Coronary artery (tissue), 2 donors: ENCODE measurements at regions not wholly inside any gene's neighbourhood (a gene's known extent, or its start where the extent isn't known, plus 50 kb on each side); places are given as distances from the start of the nearest gene placed in this dataset.

ENCODE experiments used
- DNase-seq: peaks from one replicate; pipeline ENCODE4 v3.0.0-alpha.2; 2017; ENCODE audit warnings: low spot score
- H3K27ac ChIP-seq, 2 donors: fragments of 200-600 bp; sonication (generic); one replicate each; pipeline ENCODE4 v1.5.1; 2016 to 2019
- H3K4me3 ChIP-seq: fragments of 200-600 bp; sonication (generic); 2 replicates; pipeline ENCODE4 v1.5.1; 2016; ENCODE audit warnings: mild to moderate bottlenecking, moderate library complexity
- TF ChIP-seq, protein P1 (sequence below): fragments of 200-600 bp; sonication (generic); IDR thresholded peaks from one replicate; pipeline ENCODE4 v1.5.1; 2019; ENCODE audit warnings: antibody characterized with exemption

DNA sequence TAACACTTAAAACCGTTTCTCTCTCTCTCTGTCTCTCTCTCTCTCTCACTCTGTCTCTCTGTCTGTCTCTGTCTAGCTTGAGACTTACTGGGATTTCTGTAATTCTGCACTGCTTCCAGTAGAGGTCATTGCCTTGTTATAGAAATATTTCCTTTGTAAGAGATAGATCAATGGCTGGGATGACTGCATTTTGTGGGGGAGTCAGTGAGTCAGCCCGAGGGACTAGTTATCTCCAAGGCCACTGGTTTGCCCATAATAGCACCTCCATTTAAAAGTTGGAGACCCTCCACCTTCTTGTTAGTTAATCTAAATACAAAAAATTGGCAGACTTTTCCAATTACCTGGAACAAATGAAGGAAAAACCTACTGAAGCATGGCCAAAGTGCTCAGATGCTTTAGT is 547.2 kb downstream of the LRRC70 start:
- TF ChIP-seq, protein P1, sequence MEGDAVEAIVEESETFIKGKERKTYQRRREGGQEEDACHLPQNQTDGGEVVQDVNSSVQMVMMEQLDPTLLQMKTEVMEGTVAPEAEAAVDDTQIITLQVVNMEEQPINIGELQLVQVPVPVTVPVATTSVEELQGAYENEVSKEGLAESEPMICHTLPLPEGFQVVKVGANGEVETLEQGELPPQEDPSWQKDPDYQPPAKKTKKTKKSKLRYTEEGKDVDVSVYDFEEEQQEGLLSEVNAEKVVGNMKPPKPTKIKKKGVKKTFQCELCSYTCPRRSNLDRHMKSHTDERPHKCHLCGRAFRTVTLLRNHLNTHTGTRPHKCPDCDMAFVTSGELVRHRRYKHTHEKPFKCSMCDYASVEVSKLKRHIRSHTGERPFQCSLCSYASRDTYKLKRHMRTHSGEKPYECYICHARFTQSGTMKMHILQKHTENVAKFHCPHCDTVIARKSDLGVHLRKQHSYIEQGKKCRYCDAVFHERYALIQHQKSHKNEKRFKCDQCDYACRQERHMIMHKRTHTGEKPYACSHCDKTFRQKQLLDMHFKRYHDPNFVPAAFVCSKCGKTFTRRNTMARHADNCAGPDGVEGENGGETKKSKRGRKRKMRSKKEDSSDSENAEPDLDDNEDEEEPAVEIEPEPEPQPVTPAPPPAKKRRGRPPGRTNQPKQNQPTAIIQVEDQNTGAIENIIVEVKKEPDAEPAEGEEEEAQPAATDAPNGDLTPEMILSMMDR = no peak
- DNase-seq = no peak
- H3K4me3 ChIP-seq = no peak overlapping the region
- H3K27ac ChIP-seq = no peak overlapping the region

DNA sequence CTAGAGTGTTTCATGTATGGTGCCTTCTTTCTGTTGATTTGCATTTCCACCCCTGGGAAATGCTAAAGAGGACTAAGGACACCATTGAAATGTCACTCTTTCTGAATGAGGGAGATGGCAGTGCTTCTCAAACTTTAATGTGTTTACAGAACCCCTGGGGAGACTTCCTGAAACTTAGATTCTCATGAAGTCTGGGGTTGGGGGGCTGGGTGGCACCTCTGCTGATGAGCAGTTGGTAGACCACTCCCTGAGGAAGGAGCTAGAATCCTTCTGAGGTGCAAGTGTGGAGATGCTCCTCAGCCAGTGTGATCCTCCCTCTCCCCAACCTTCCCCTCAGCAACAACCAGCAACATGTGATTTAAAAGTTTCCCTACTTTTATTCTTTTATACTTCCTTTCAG is 546.8 kb downstream of the LRRC70 start:
- no peak for DNase-seq
- no peak overlapping the region for H3K27ac ChIP-seq
- TF ChIP-seq, protein P1 = no peak

GRCh38 chr5:63124266-63124665 is 545.6 kb downstream of the LRRC70 start:
- DNase-seq = no peak
- TF ChIP-seq, protein P1 = no peak
- Histone ChIP-seq H3K27ac (no peak overlapping the region), H3K4me3 (no peak overlapping the region)

More for the DNA sequence above, 546.8 kb downstream of the LRRC70 start:
- H3K4me3 ChIP-seq = no peak overlapping the region

DNA sequence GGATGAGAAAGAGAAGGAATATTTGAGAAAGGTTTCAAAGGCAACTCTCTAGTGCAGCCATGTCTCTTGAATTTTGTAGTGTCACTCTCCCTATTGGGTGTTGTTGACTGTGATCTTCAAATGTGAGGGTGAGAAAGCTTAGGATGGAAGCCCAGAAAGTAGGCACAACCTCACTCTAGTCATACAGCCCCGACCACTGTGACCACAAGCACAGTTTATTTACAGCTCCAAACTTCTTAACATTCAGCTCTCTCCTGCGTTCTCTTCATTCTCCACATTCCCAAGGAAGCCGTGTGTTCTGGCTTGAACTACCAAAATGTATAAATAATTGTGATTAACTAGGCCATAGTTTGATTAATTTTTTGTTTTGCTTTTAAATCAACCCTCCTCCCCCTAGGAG is 542.9 kb downstream of the LRRC70 start:
- DNase-seq = no peak
- Histone ChIP-seq H3K27ac (no peak overlapping the region), H3K4me3 (no peak overlapping the region)
- TF ChIP-seq, protein P1 = no peak

DNA sequence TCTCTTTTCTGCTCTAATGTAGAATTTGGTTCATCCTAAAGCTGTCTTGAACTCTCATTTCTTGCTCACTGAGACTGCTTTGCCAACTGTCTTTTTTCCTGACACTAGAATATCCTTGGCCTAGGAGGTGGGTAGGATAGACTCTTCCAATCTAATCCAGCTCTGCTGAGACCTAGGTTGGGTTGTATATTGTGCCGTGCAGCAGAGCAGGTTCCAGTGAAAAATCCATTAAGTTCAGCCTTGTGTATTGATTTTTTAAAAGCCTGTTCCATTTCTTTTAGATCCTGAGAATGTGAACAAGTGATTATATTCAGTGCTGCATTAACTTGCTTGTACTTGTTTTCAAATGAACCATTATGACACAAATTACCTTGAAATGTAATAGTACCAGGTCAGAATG is 539.6 kb downstream of the LRRC70 start:
- no peak for DNase-seq
- no peak overlapping the region for H3K4me3 ChIP-seq
- TF ChIP-seq, protein P1 = no peak
- no peak overlapping the region for H3K27ac ChIP-seq

GRCh38 chr5:63111891-63112290 is 533.3 kb downstream of the LRRC70 start:
- Histone ChIP-seq H3K4me3 (no peak overlapping the region), H3K27ac (no peak overlapping the region)
- TF ChIP-seq, protein P1 = no peak
- no peak for DNase-seq

- no peak for DNase-seq
- no peak overlapping the region for H3K4me3 ChIP-seq
- TF ChIP-seq, protein P1 = no peak
- H3K27ac ChIP-seq = no peak overlapping the region
These were observed 523.3 kb downstream of the LRRC70 start for GRCh38 chr5:63101870-63102269.
